Stomach (tissue), 8 donors: ENCODE measurements at regions not wholly inside any gene's neighbourhood (a gene's known extent, or its start where the extent isn't known, plus 50 kb on each side); places are given as distances from the start of the nearest gene placed in this dataset.

ENCODE experiments used
- DNase-seq, 2 donors: peaks; one replicate each; pipeline versions ENCODE4 v3.0.0 to v3.0.0-alpha.2; 2013 to 2019
- H3K27ac ChIP-seq, 5 donors: fragments of 200-600 bp in 4 of 5; sonication (generic) in 4 of 5; one replicate each; pipeline ENCODE4 v1.5.1; 2013 to 2019; ENCODE audit warnings: mild to moderate bottlenecking in 1 of 5, moderate library complexity in 1 of 5
- H3K27me3 ChIP-seq, 3 donors: fragments of 200-600 bp; sonication (generic); one replicate each; pipeline ENCODE4 v1.5.1; 2017 to 2019; ENCODE audit warnings: mixed run types in 1 of 3
- H3K36me3 ChIP-seq, 4 donors: fragments of 200-600 bp; sonication (generic); 1 replicate in 3 of 4; 2 replicates in 1 of 4; pipeline ENCODE4 v1.5.1; 2016 to 2019
- H3K4me1 ChIP-seq, 4 donors: fragments of 200-600 bp; sonication (generic); one replicate each; pipeline ENCODE4 v1.5.1; 2016 to 2019
- H3K4me3 ChIP-seq, 4 donors: fragments of 200-600 bp; sonication (generic) in 3 of 4; one replicate each; pipeline ENCODE4 v1.5.1; 2016 to 2019; ENCODE audit warnings: mild to moderate bottlenecking in 1 of 4
- H3K9me3 ChIP-seq, 4 donors: fragments of 200-600 bp; sonication (generic); one replicate each; pipeline ENCODE4 v1.5.1; 2016 to 2019
- CTCF ChIP-seq, 7 experiments: fragments of 450-650 bp in 4 of 7; fragments of 200-600 bp in 3 of 7; sonication (generic) in 3 of 7; IDR thresholded peaks; one replicate each; pipeline ENCODE4 v1.5.1; 2016 to 2019; ENCODE audit warnings: antibody characterized with exemption in 7 of 7, control low read depth in 2 of 7, mild to moderate bottlenecking in 1 of 7
- EP300 ChIP-seq: sonication (generic); formaldehyde crosslinking; IDR thresholded peaks from one replicate; pipeline ENCODE4 v1.6.1; 2017; ENCODE audit warnings: antibody characterized with exemption
- POLR2A ChIP-seq, 4 donors: fragments of 450-650 bp; IDR thresholded peaks; one replicate each; pipeline ENCODE4 v1.6.1; 2016; ENCODE audit warnings: antibody characterized with exemption in 4 of 4, control low read depth in 2 of 4, mild to moderate bottlenecking in 1 of 4, moderate library complexity in 1 of 4
- POLR2AphosphoS5 ChIP-seq, 3 donors: sonication (generic); formaldehyde crosslinking; IDR thresholded peaks; one replicate each; pipeline ENCODE4 v1.6.1; 2016; ENCODE audit warnings: antibody characterized with exemption in 3 of 3
- WGBS, 5 donors: extraction: QIAGEN DNeasy Blood & Tissue Kit in 3 of 5; methylation state at CpG; one replicate each; pipeline versions ENCODE4 v1.1.5 to v1.1.7; 2013 to 2018; 5-methylcytosine and 5-hydroxymethylcytosine counted together
- intact Hi-C: fragments of 100-400 bp; cut with DNase I; formaldehyde crosslinking; loops from one replicate; pipeline ENCODE4 v1.15.1; 2023; ENCODE audit warnings: low total_unique reads
- donor health status: healthy with polysubstance abuse.
- donor health status: Bipolar disorder and iron deficiency.
- donor health status: healthy.

GRCh38 chr5:135693371-135693955 lies 114.7 kb upstream of the CXCL14 start:
- intact Hi-C loops, result no loop called here
- H3K9me3 ChIP-seq, result no peaks in the 10 kb centered on the region
- no peak for DNase-seq
- WGBS, 5 donors, result 87 to 95% (median 92%) methylated on average over 8 of the region's 8 CpGs
- H3K36me3 ChIP-seq, result no peaks in the 10 kb centered on the region
- H3K4me3 ChIP-seq, result no peak overlapping the region
- H3K27ac ChIP-seq, result no peak overlapping the region
- TF ChIP-seq CTCF (IDR thresholded peaks at IDR 0.05), result no peak
- TF ChIP-seq POLR2AphosphoS5 (IDR thresholded peaks at IDR 0.05), result no peak
- peaks cover 0 to 7% (median 3%) of the 10 kb centered on the region in 4 donors for H3K4me1 ChIP-seq
- H3K27me3 ChIP-seq, result peaks cover 0 to 10% (median 0%) of the 10 kb centered on the region in 3 donors

GRCh38 chr5:135691044-135691443 lies 112.3 kb upstream of the CXCL14 start:
- intact Hi-C loops, result no loop called here
- Histone ChIP-seq H3K4me1 (peaks cover 0 to 7% (median 3%) of the 10 kb centered on the region in 4 donors), H3K36me3 (no peaks in the 10 kb centered on the region), H3K27me3 (peaks cover 0 to 11% (median 0%) of the 10 kb centered on the region in 3 donors), H3K9me3 (no peaks in the 10 kb centered on the region), H3K4me3 (no peak overlapping the region), H3K27ac (no peak overlapping the region)
- 64 to 75% (median 70%) methylated on average over 6 of the region's 6 CpGs for WGBS, 5 donors
- DNase-seq, result no peak
- TF ChIP-seq POLR2AphosphoS5 (IDR thresholded peaks at IDR 0.05), result no peak
- TF ChIP-seq CTCF (IDR thresholded peaks at IDR 0.05), result no peak
- no peak for TF ChIP-seq POLR2A (IDR thresholded peaks at IDR 0.05)

DNA sequence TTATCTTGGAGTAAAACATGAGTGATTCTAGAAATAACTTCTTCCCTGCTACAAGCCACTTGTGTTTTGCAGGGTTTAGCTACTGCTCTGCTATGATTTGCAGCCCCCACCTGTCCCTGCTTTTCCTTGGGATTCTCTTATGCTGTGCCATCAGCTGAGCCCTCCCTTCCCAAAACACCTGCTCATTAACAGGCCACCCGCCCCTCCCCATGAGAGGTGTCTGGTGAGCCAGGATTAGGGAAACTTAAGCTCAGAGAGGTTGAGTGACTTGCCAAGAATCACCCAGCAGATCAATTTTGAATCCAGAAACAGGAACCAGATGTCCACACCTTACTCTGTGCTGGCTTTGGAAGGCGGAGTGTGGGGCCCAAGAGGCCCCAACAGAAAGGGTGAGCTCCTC lies 111.7 kb upstream of the CXCL14 start:
- WGBS, 5 donors, result 77 to 87% (median 83%) methylated on average over 2 of the region's 2 CpGs
- no peak for DNase-seq
- H3K4me3 ChIP-seq, result no peak overlapping the region
- H3K36me3 ChIP-seq, result no peaks in the 10 kb centered on the region
- intact Hi-C loops, result no loop called here
- H3K27me3 ChIP-seq, result peaks cover 0 to 14% (median 0%) of the 10 kb centered on the region in 3 donors
- no peak overlapping the region for H3K27ac ChIP-seq
- H3K9me3 ChIP-seq, result no peaks in the 10 kb centered on the region
- TF ChIP-seq POLR2A (IDR thresholded peaks at IDR 0.05), result no peak
- no peak for TF ChIP-seq POLR2AphosphoS5 (IDR thresholded peaks at IDR 0.05)
- no peak for TF ChIP-seq EP300
- TF ChIP-seq CTCF (IDR thresholded peaks at IDR 0.05), result no peak
- peaks cover 0 to 2% (median under 1%) of the 10 kb centered on the region in 4 donors for H3K4me1 ChIP-seq

- intact Hi-C loops, result no loop called here
- H3K36me3 ChIP-seq, result no peaks in the 10 kb centered on the region
- no peak for TF ChIP-seq POLR2A (IDR thresholded peaks at IDR 0.05)
- TF ChIP-seq CTCF (IDR thresholded peaks at IDR 0.05), result no peak
- TF ChIP-seq EP300, result no peak
- TF ChIP-seq POLR2AphosphoS5 (IDR thresholded peaks at IDR 0.05), result no peak
- H3K27me3 ChIP-seq, result peaks cover 0 to 14% (median 0%) of the 10 kb centered on the region in 3 donors
- 84 to 91% (median 89%) methylated on average over 4 of the region's 4 CpGs for WGBS, 5 donors
- H3K9me3 ChIP-seq, result no peaks in the 10 kb centered on the region
- H3K4me3 ChIP-seq, result no peak overlapping the region
- DNase-seq, result no peak
- no peak overlapping the region for H3K27ac ChIP-seq
- no peaks in the 10 kb centered on the region for H3K4me1 ChIP-seq
Observed at GRCh38 chr5:135689506-135689905, 110.7 kb upstream of the CXCL14 start.
